ENCODE measurements at regions not wholly inside any gene's neighbourhood (a gene's known extent, or its start where the extent isn't known, plus 50 kb on each side); places are given as distances from the start of the nearest gene placed in this dataset.

- Histone ChIP-seq H3K4me3 (ENCODE audit: insufficient read depth, low read depth, low read length) (no peak overlapping the region), H4K8ac (ENCODE audit: low read depth in 2 of 2, low read length in 2 of 2) (no peak overlapping the region), H2BK20ac (ENCODE audit: low read depth, low read length) (no peak overlapping the region), H2BK5ac (ENCODE audit: low read depth, low read length, poor library complexity, severe bottlenecking) (no peak overlapping the region), H3K23ac (ENCODE audit: low read depth, low read length) (no peak overlapping the region), H4K91ac (ENCODE audit: insufficient read depth, low read depth, low read length) (no peak overlapping the region), H2AK9ac (replicated peaks; ENCODE audit: low read depth, low read length, poor library complexity) (no peak overlapping the region), H2BK15ac (ENCODE audit: low read depth, low read length) (no peak overlapping the region), H3K27ac (ENCODE audit: insufficient read depth, low read length) (no peak overlapping the region), H2AFZ (replicated peaks; ENCODE audit: low read length, poor library complexity) (no peak overlapping the region), H3K27me3 (ENCODE audit: control insufficient read depth, insufficient read depth, low read length) (no peaks in the 10 kb centered on the region), H2BK120ac (ENCODE audit: low read depth, low read length) (no peak overlapping the region), H3K56ac (ENCODE audit: extremely low read depth, insufficient read depth, low read length) (no peak overlapping the region), H3K9ac (ENCODE audit: low read depth, low read length) (no peak overlapping the region), H3K4ac (ENCODE audit: low read depth, low read length) (no peak overlapping the region), H3K9me3 (ENCODE audit: control insufficient read depth, insufficient read depth, low read length) (no peaks in the 10 kb centered on the region), H4K5ac (ENCODE audit: low read depth, low read length) (no peak overlapping the region), H3K18ac (ENCODE audit: low read depth, low read length) (no peak overlapping the region), H3K4me1 (ENCODE audit: control insufficient read depth, insufficient read depth, low read length) (no peaks in the 10 kb centered on the region), H3K36me3 (ENCODE audit: control insufficient read depth, insufficient read depth, low read length) (no peaks in the 10 kb centered on the region), H3K4me2 (ENCODE audit: low read depth, low read length) (no peak overlapping the region), H3K79me1 (ENCODE audit: low read depth in 1 of 2, low read length in 2 of 2) (no peaks in the 10 kb centered on the region), H4K20me1 (ENCODE audit: insufficient read depth, low read length) (no peaks in the 10 kb centered on the region), H2AK5ac (ENCODE audit: low read depth, low read length) (no peak overlapping the region), H3K14ac (replicated peaks; ENCODE audit: low read depth, low read length) (no peak overlapping the region), H3K9me1 (ENCODE audit: insufficient read depth, low read length) (no peaks in the 10 kb centered on the region)
- WGBS, 2 experiments (ENCODE audit: extremely low coverage in 2 of 2, insufficient read length in 1 of 2): no CpG with 5 or more reads among the region's 1 CpG
- DNase-seq (no peak), ATAC-seq (ENCODE audit: low read depth) (no peak)
- dilution Hi-C loops (cut with HindIII; ENCODE audit: low sequenced_read_pairs, unreplicated experiment): no loop called here
- TF ChIP-seq MAFK (IDR thresholded peaks at IDR 0.05; ENCODE audit: low read depth, low read length): no peak
- TF ChIP-seq USF2 (IDR thresholded peaks at IDR 0.05; ENCODE audit: low read depth, low read length): no peak
- no peak for TF ChIP-seq RAD21 (IDR thresholded peaks at IDR 0.05; ENCODE audit: low read length)
- no peak for TF ChIP-seq CHD1 (IDR thresholded peaks at IDR 0.05; ENCODE audit: low read depth, low read length)
- TF ChIP-seq RFX5 (IDR thresholded peaks at IDR 0.05; ENCODE audit: low read depth, low read length): no peak
- TF ChIP-seq CEBPB (IDR thresholded peaks at IDR 0.05; ENCODE audit: low read depth, low read length): no peak
- no peak for TF ChIP-seq MAZ (IDR thresholded peaks at IDR 0.05; ENCODE audit: borderline replicate concordance, low read depth, low read length)
- no peak for TF ChIP-seq NFE2L2 (IDR thresholded peaks at IDR 0.05; ENCODE audit: low read depth, low read length)
- no peak for TF ChIP-seq ELK1 (IDR thresholded peaks at IDR 0.05; ENCODE audit: borderline replicate concordance, low read depth, low read length)
- no peak for TF ChIP-seq BHLHE40 (IDR thresholded peaks at IDR 0.05; ENCODE audit: low read depth, low read length)
- no peak for TF ChIP-seq POLR2A (IDR thresholded peaks at IDR 0.05; ENCODE audit: low read depth, low read length)
- TF ChIP-seq SMC3 (IDR thresholded peaks at IDR 0.05; ENCODE audit: low read depth, low read length): no peak
- TF ChIP-seq RCOR1 (IDR thresholded peaks at IDR 0.05; ENCODE audit: insufficient replicate concordance, low read length): no peak
- no peak for TF ChIP-seq CTCF (conservative IDR thresholded peaks at IDR 0.05; ENCODE audit: low read depth, low read length)
- no peak for TF ChIP-seq FOS (IDR thresholded peaks at IDR 0.05; ENCODE audit: low read depth, low read length)
- TF ChIP-seq MXI1 (IDR thresholded peaks at IDR 0.05; ENCODE audit: borderline replicate concordance, low read depth, low read length): no peak
- in situ Hi-C loops (cut with MboI; ENCODE audit: low sequenced_read_pairs): no loop called here
- no TSS peak for BruUV-seq (replicated peaks)
- ChIA-PET CTCF (no interaction called here), POLR2A (ENCODE audit: unreplicated experiment) (no interaction called here)
- intact Hi-C loops (cut with micrococcal nuclease): no loop called here
Measured at GRCh38 chr13:83125791-83126190, 756.5 kb downstream of the SLITRK1 start.

Data from IMR-90 (cell line).